IMR-90 (cell line): ENCODE measurements at regions not wholly inside any gene's neighbourhood (a gene's known extent, or its start where the extent isn't known, plus 50 kb on each side); places are given as distances from the start of the nearest gene placed in this dataset.

Experiments used
- ATAC-seq: fragments of 200-7000 bp; cut with Tn5 transposase; 2 replicates; pipeline ENCODE4 v1.9.1; 2020; ENCODE audit warnings: low read depth, mild to moderate bottlenecking, moderate library complexity
- BruUV-seq: library from RNA; stranded (reverse); fragments of 400-500 nt; replicated peaks from 2 replicates; lab custom pipeline; 2021; lab: Mats Ljungman, UMichigan
- CTCF ChIA-PET: fragments of 300-600 bp; formaldehyde crosslinking; extraction: SDS; loops from one replicate; lab custom pipeline; 2021; ENCODE audit warnings: antibody characterized with exemption; lab: Yijun Ruan, JAX
- POLR2A ChIA-PET: fragments of 300-600 bp; sonication (Branson Sonifier 250); formaldehyde crosslinking; loops from one replicate; lab custom pipeline; 2022; ENCODE audit warnings: antibody characterized with exemption; ENCODE audit not compliant: unreplicated experiment; lab: Charles Lee
- DNase-seq: peaks from one replicate; pipeline ENCODE4 v3.0.0; 2013
- H2AFZ ChIP-seq: replicated peaks from 2 replicates; pipeline ENCODE3; 2013; ENCODE audit warnings: low read length, mild to moderate bottlenecking; ENCODE audit not compliant: poor library complexity
- H2AK5ac ChIP-seq: 2 replicates; pipeline ENCODE4 v1.6.1; 2013; ENCODE audit warnings: low read depth, low read length, inconsistent platforms
- H2AK9ac ChIP-seq: replicated peaks from 2 replicates; pipeline ENCODE3; 2013; ENCODE audit warnings: mild to moderate bottlenecking, low read depth, low read length, moderate library complexity; ENCODE audit not compliant: poor library complexity
- H2BK120ac ChIP-seq: 2 replicates; pipeline ENCODE4 v1.6.1; 2013; ENCODE audit warnings: low read depth, low read length, inconsistent platforms
- H2BK15ac ChIP-seq: 3 replicates; pipeline ENCODE4 v1.6.1; 2013; ENCODE audit warnings: low read depth, low read length, inconsistent platforms
- H2BK20ac ChIP-seq: 2 replicates; pipeline ENCODE4 v1.6.1; 2013; ENCODE audit warnings: low read depth, mild to moderate bottlenecking, inconsistent platforms, low read length, moderate library complexity
- H2BK5ac ChIP-seq: 2 replicates; pipeline ENCODE4 v1.6.1; 2013; ENCODE audit warnings: mild to moderate bottlenecking, low read depth, low read length, inconsistent platforms; ENCODE audit not compliant: poor library complexity, severe bottlenecking
- H3K14ac ChIP-seq: replicated peaks from 2 replicates; pipeline ENCODE4 v1.6.1; 2013; ENCODE audit warnings: low read depth, low read length, inconsistent platforms
- H3K18ac ChIP-seq: 2 replicates; pipeline ENCODE4 v1.6.1; 2013; ENCODE audit warnings: low read depth, low read length, control low read depth
- H3K23ac ChIP-seq: 2 replicates; pipeline ENCODE4 v1.6.1; 2013; ENCODE audit warnings: low read depth, low read length, inconsistent platforms
- H3K27ac ChIP-seq: 2 replicates; pipeline ENCODE4 v1.5.1; 2013; ENCODE audit warnings: mild to moderate bottlenecking, control low read depth, low read length; ENCODE audit not compliant: insufficient read depth
- H3K27me3 ChIP-seq: 2 replicates; pipeline ENCODE4 v1.6.1; 2013; ENCODE audit warnings: low read length; ENCODE audit not compliant: control insufficient read depth, insufficient read depth
- H3K36me3 ChIP-seq: 2 replicates; pipeline ENCODE4 v1.6.1; 2013; ENCODE audit warnings: low read length, mixed read lengths; ENCODE audit not compliant: control insufficient read depth, insufficient read depth
- H3K4ac ChIP-seq: 2 replicates; pipeline ENCODE4 v1.6.1; 2013; ENCODE audit warnings: low read depth, low read length, inconsistent platforms
- H3K4me1 ChIP-seq: 2 replicates; pipeline ENCODE4 v1.6.1; 2013; ENCODE audit warnings: low read length, mixed read lengths; ENCODE audit not compliant: control insufficient read depth, insufficient read depth
- H3K4me2 ChIP-seq: 2 replicates; pipeline ENCODE4 v1.6.1; 2013; ENCODE audit warnings: low read depth, mild to moderate bottlenecking, control low read depth, low read length, moderate library complexity
- H3K4me3 ChIP-seq: 2 replicates; pipeline ENCODE4 v1.5.1; 2013; ENCODE audit warnings: low read depth, mild to moderate bottlenecking, control low read depth, low read length, moderate library complexity; ENCODE audit not compliant: insufficient read depth
- H3K56ac ChIP-seq: 2 replicates; pipeline ENCODE4 v1.6.1; 2013; ENCODE audit warnings: low read length, inconsistent platforms; ENCODE audit not compliant: insufficient read depth; ENCODE audit errors: extremely low read depth
- H3K79me1 ChIP-seq, 2 experiments: 2 replicates each; pipeline ENCODE4 v1.6.1; 2013; ENCODE audit warnings: low read length in 2 of 2, inconsistent platforms in 1 of 2, low read depth in 1 of 2
- H3K9ac ChIP-seq: 2 replicates; pipeline ENCODE4 v1.6.1; 2013; ENCODE audit warnings: low read depth, low read length, control low read depth
- H3K9me1 ChIP-seq: 2 replicates; pipeline ENCODE4 v1.6.1; 2013; ENCODE audit warnings: low read length, inconsistent platforms; ENCODE audit not compliant: insufficient read depth
- H3K9me3 ChIP-seq: 2 replicates; pipeline ENCODE4 v1.6.1; 2013; ENCODE audit warnings: low read length; ENCODE audit not compliant: control insufficient read depth, insufficient read depth
- H4K20me1 ChIP-seq: 2 replicates; pipeline ENCODE4 v1.6.1; 2013; ENCODE audit warnings: low read length, inconsistent platforms; ENCODE audit not compliant: insufficient read depth
- H4K5ac ChIP-seq: 2 replicates; pipeline ENCODE4 v1.6.1; 2013; ENCODE audit warnings: mild to moderate bottlenecking, low read depth, low read length, control low read depth
- H4K8ac ChIP-seq, 2 experiments: 2 replicates each; pipeline ENCODE4 v1.6.1; 2013; ENCODE audit warnings: low read depth in 2 of 2, low read length in 2 of 2, control low read depth in 1 of 2, inconsistent platforms in 1 of 2
- H4K91ac ChIP-seq: 2 replicates; pipeline ENCODE4 v1.6.1; 2013; ENCODE audit warnings: low read depth, low read length, inconsistent platforms; ENCODE audit not compliant: insufficient read depth
- FOS ChIP-seq: fragments of 150-350 bp; IDR thresholded peaks from 2 replicates; pipeline ENCODE4 v1.6.1; 2016; ENCODE audit warnings: low read depth, low read length
- MXI1 ChIP-seq: IDR thresholded peaks from 2 replicates; pipeline ENCODE4 v1.6.1; 2012; ENCODE audit warnings: low read depth, mild to moderate bottlenecking, low read length, moderate library complexity, borderline replicate concordance
- NFE2L2 ChIP-seq: fragments of 150-350 bp; IDR thresholded peaks from 2 replicates; pipeline ENCODE4 v1.6.1; 2016; ENCODE audit warnings: low read depth, mild to moderate bottlenecking, low read length
- POLR2A ChIP-seq: IDR thresholded peaks from 2 replicates; pipeline ENCODE4 v1.6.1; 2012; ENCODE audit warnings: mild to moderate bottlenecking, low read depth, low read length
- RCOR1 ChIP-seq: IDR thresholded peaks from 2 replicates; pipeline ENCODE4 v1.6.1; 2012; ENCODE audit warnings: mild to moderate bottlenecking, low read length, improper control_type of control experiment; ENCODE audit not compliant: insufficient replicate concordance
- WGBS, 2 experiments: methylation state at CpG; one replicate each; pipeline versions ENCODE4 v1.1.5 to v1.1.7; 2013; ENCODE audit warnings: missing lambda C conversion rate in 2 of 2; ENCODE audit not compliant: insufficient read length in 1 of 2; ENCODE audit errors: extremely low coverage in 2 of 2; 5-methylcytosine and 5-hydroxymethylcytosine counted together
- dilution Hi-C: fragments of 300-500 bp; cut with HindIII; formaldehyde crosslinking; loops from one replicate; pipeline ENCODE4 v1.14.3; 2018; ENCODE audit warnings: low sequenced_read_pairs; ENCODE audit not compliant: unreplicated experiment
- in situ Hi-C: fragments of 300-500 bp; cut with MboI; formaldehyde crosslinking; loops from 3 replicates; pipeline ENCODE4 v1.14.3; 2019; ENCODE audit warnings: low sequenced_read_pairs, inconsistent platforms, mixed read lengths
- intact Hi-C: fragments of 100-400 bp; cut with micrococcal nuclease; formaldehyde crosslinking; loops from 2 replicates; pipeline ENCODE4 v1.10.0; 2022

DNA sequence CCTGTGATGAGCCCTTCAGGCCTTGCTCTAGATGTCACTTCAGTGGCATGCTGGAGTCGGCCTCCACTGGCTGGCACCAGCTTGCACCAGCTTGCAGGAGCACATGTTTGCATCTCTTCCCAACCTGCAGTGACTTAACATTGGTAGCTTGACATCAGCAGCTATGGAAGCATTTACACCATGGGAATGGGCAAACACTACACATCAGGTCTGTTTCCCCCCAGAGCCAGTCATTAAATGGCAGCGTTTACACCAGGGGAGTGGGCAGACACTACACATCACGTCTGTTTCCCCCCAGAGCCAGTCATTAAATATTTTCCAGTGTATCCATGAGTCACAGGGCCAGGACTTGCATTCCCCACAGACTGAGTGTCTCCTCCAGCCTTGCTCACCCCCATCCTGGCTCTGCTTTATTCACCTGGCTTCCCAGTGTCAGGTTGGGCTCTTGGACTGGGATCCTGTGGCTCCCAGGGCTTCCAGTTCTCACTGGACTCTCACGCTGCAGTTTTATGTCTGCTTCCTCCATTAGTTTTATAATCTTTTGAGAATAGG lies 51.6 kb upstream of the VRK1 start:
- Histone ChIP-seq H3K27me3 (peaks cover 24% of the 10 kb centered on the region), H2AK9ac (no peak overlapping the region), H3K9ac (no peak overlapping the region), H3K9me1 (0 out of 2 replicates have a peak, but pooled peaks cover 3% of the 10 kb centered on the region), H2BK120ac (no peak overlapping the region), H3K4ac (no peak overlapping the region), H2BK15ac (no peak overlapping the region), H3K4me3 (no peak overlapping the region), H3K4me1 (no peaks in the 10 kb centered on the region), H3K9me3 (no peaks in the 10 kb centered on the region), H4K91ac (no peak overlapping the region), H2BK5ac (no peak overlapping the region), H3K18ac (no peak overlapping the region), H3K79me1 (no peaks in the 10 kb centered on the region), H3K56ac (no peak overlapping the region), H4K20me1 (no peaks in the 10 kb centered on the region), H3K14ac (no peak overlapping the region), H2AFZ (no peak overlapping the region), H4K8ac (no peak overlapping the region), H3K23ac (no peak overlapping the region), H3K36me3 (no peaks in the 10 kb centered on the region), H3K4me2 (no peak overlapping the region), H3K27ac (no peak overlapping the region), H4K5ac (no peak overlapping the region), H2BK20ac (no peak overlapping the region), H2AK5ac (no peak overlapping the region)
- in situ Hi-C loops = loop anchor here (10.0 kb wide), 1 partner anchor 161 kb away; no protein-coding TSS in a partner anchor
- dilution Hi-C loops = no loop called here
- ChIA-PET CTCF (no interaction called here), POLR2A (no interaction called here)
- no peak for ATAC-seq
- TF ChIP-seq NFE2L2 (no peak), RCOR1 (no peak), MXI1 (no peak), FOS (no peak), POLR2A (no peak)
- no TSS peak for BruUV-seq
- DNase-seq = no peak
- intact Hi-C loops = no loop called here
- WGBS, 2 experiments = 18% methylated on average over 2 of the region's 4 CpGs; no CpG with 5 or more reads in 1 of the 2 experiments
